Urothelium cell line (cell line): ENCODE measurements at regions not wholly inside any gene's neighbourhood (a gene's known extent, or its start where the extent isn't known, plus 50 kb on each side); places are given as distances from the start of the nearest gene placed in this dataset.

Experiments used
- DNase-seq: peaks from one replicate; pipeline ENCODE4 v3.0.0; 2011; ENCODE audit warnings: low spot score, mixed read lengths
- FAIRE-seq: peaks from 2 replicates; lab custom pipeline; 2011; peaks lifted over from hg19 to GRCh38; lab: Jason Lieb, UNC

DNA sequence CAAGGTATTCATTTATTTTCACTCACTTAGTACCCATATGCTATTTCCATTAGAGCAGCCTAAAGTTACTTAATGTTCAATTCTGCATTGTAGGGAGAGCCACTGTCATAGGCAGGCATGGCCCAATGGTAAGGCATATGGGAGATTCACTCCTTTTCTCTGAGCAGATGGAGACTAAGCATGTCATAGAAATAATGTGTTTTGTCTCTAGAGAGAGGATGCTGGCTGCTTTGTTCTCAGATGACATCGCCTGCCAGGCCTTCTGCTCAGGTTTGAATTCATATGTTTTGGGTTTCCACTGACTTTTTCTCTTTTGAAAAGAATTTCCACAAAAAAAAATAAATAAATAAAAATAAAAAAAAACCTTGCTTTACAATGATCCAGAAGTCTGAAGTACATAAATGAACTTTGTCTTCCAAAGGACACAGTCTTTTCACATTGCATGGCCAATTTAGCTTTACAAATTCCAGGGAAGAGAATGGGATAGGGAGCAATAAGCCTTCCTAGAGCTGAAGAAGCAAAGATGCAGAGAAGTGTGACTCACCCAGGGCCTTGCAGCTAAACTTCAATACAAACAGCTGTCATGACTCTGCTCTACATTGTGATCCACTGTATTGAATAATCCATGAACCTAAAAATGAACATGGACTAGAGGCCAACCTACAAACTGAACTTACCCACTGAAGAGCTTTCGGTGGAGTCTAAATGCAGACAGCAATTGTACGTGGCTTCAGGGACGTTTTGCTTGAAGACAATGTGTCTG, 422.5 kb downstream of the CMPK2 start:
- FAIRE-seq (no peak), DNase-seq (no peak)

DNA sequence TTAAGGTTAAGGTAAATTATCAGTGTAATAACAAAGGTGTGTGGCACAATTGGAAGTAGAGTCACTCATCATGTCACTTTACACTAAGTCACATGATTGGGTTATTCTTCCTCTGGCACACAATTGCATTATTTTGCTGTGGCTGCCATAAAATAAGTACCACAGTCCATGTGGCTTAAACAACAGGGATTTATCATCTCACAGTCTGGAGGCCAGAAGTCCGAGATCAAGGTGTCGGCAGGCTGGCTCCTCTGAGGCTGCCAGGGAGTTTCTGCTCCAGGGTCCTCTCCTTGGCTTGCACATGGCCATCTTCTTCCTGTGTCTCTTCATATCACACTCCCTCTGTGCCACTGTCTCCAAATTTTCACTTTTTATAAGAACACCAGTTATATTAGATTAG, 421.2 kb downstream of the CMPK2 start:
- DNase-seq: no peak
- FAIRE-seq: no peak

DNA sequence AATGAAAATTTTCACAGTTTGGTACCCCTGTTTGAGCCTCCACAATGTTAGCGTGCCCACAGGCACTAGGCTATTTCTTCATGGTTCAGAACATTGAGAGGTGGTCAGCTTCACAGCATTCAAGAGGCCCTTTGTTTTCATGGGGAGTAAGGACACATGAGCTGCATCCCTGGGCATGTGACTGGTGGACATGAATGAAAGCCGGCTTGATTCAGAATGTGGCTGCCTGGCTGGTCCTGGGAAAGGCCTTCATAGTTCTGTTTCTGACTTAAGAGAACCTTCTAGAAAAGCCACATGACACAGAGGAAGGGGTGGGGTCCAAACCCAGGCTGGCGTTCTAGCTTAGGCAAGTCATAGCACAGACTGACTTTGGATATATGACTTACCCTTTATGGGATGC, 420.6 kb downstream of the CMPK2 start:
- FAIRE-seq (no peak), DNase-seq (no peak)

DNA sequence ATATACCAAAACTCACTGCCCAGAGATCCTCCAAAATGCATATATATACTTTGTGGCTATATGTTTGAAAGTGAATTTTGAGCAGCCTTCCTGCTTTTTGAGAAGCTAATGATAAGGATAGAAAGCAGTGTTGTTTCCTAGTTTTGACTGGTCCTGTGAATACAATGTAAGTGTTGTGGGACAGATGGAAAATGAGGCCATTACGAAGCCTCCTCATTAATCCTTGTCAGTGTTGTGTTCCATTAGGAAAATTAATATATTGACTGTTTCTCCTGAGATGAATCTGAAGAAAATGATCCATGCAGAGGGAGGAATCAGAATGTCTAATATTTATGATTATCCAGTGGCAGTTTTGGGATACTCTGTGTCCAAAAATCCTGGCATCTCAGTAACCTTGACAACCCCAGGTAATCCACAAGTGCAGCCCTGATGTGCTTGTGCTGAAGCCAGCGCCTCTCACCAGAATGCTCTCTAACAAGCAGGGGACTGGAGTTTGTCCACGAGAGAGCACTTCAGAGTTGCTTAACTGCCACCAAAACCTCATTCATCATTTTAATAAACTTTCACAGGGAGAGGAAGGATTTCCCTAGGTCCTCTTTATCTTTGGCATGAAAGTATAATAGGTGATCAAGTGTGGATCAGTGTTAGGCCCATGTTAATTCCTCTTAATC, 418.6 kb downstream of the CMPK2 start:
- FAIRE-seq: no peak
- DNase-seq: no peak

DNA sequence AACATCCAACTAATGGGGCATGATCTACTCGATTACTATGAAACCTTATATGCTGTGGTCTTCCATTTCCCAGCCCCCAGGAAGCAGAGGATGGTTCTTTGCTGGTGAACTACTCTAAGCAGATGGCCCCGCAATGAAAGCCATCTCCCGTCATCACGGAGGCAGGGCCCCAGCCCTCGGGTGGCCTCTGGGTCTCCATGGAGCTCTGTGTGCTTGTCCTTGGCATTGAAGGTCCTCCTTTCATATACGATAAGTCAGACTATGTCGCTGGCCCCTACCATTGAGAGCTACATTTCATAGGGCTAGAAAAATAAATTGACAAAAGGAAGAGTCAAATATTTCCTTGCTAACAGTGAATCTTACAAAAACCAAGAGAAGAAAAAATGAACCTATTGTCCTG, 416.8 kb downstream of the CMPK2 start:
- no peak for FAIRE-seq
- no peak for DNase-seq

DNA sequence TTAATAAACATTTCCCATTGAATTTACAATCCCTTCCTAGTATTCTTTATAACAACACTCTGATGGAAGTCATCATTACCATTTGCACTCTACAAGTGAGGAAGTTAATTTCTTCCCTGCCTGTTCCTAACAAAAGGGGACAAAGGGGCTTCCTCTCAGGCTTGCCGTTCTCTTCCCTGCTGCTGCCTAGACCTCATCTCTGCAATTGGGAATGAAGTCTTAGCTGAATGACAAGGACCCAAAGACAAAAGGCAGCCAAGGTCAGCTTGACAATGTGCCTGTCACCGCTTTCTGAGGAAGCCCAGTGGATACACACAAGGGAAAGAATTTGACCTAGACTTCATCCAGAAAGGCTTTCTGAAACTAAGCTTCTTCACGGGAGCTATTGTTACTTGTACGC, 416.4 kb downstream of the CMPK2 start:
- FAIRE-seq: no peak
- DNase-seq: no peak

DNA sequence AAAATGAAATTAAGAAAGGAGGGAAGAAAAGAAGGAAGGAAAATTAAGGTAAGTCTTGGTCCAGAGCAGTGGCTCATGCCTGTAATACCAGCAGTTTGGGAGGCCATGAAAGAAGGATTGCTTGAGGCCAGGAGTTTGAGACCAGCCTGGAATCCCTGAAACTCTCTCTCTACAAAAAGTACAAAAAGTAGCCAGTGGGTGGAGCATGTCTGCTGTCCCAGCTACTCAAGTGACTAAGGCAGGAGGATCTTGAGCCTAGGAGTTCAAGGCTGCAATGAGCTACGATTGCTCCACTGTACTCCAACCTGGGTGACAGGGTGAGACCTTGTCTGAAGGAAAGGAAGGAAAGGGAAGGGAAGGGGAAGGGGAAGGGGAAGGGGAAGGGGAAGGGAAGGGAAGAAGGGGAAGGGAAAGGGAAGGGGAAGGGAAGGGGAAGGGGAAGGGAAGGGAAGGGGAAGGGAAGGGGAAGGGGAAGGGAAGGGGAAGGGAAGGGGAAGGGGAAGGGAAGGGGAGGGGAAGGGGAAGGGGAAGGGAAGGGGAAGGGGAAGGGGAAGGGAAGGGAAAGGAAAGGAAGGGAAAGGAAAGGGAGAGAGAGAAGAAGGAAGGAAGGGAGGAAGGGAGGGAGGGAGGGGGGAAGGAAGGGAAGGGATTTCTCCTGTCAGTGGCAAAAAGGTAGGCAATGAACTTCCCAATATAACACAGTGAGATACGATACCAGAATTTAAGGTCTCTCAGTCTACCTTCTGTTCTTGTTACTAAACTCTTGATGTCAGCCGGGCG, 412.8 kb downstream of the CMPK2 start:
- DNase-seq (no peak), FAIRE-seq (no peak)

DNA sequence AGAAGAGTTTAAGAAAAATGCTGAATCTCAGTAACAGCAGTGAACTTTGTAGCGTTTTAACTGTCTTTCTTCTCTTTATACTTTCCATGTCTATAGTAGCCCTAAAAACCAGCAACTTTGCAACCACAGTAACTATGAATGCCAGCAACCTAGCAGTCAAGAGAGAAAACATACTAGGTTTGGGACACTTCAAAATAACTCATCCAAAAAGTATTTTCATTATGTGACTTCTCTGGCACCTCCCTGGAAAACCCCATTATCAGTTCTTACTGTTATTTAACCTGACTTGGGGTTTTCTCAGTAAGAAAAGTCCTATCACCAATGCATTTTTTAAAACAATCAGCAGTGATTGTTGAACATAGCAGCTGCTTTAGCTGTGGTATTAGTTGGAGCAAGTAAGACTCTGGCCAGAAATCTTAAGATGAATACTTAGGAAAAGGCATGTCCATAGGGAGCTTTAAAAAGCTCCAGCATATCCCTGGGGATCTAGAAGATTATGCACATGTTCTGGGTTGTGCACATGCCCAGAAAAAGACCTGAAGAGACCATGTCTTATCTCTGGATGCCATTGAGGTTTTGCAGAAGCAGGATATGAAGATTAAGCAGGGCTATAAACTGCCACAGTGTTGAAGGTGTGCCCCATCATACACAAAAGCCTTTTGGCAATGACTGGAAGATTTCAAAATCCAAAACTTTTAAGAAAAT, 411.3 kb downstream of the CMPK2 start:
- FAIRE-seq: no peak
- DNase-seq: no peak

DNA sequence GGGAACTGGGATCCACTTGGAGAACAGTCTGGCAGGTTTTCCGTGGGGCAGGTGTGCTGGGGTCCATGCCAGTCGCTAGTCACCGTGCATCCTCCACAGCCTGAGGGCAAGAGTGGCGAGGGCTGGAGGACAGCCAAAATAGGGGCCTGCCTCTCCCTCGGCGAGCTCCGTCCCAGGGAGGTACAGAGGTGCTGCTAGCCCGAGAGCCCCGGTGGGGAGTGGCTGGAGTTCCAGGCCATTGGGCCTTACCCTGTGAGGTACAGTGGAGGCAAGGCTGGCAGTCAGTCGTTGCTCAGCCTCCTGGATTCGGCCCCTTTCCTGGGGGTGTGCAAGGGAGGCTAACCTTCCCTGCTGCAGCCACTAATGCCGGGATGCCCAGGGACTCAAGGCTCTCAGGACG, 406.6 kb downstream of the CMPK2 start:
- FAIRE-seq (no peak), DNase-seq (no peak)

DNA sequence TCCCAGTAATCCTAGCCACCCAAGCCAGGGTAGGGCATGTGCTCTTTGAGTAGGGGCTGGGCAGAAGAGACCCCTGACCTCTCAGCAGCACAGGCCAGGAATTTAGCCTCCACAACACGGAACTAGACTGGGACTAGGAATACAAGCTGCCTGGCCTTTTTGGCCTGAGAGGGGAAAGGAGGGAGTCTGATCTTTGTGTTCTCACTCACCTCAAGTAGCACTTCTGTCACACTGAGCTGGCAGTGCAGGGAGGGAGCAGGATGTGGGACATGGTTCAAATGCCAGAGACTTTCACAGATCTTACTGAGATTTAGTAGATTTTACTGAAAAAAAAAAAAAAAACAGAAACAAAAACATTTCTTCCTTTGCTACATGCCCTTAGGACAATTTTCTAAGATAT, 395.2 kb downstream of the CMPK2 start:
- DNase-seq: no peak
- no peak for FAIRE-seq

DNA sequence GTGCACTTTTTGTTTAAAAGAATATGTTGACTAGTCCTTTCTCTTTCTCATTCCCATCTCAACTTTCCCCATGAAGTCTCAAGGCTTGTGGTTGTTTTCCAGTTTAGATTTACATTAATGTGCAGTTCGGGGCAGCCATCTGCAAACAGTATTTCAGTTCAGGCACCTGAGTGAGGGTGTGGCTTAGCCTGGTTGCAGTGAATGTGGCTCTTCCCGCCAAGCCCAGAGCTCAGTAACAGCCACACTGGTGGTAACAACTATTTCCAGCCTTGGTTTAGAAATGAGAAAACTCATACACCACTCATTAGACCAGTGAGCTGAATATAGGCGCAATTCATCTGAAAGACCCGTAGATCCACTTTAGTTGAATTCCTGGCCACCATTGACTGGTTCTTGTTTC, 394.3 kb downstream of the CMPK2 start:
- FAIRE-seq: no peak
- DNase-seq: no peak

DNA sequence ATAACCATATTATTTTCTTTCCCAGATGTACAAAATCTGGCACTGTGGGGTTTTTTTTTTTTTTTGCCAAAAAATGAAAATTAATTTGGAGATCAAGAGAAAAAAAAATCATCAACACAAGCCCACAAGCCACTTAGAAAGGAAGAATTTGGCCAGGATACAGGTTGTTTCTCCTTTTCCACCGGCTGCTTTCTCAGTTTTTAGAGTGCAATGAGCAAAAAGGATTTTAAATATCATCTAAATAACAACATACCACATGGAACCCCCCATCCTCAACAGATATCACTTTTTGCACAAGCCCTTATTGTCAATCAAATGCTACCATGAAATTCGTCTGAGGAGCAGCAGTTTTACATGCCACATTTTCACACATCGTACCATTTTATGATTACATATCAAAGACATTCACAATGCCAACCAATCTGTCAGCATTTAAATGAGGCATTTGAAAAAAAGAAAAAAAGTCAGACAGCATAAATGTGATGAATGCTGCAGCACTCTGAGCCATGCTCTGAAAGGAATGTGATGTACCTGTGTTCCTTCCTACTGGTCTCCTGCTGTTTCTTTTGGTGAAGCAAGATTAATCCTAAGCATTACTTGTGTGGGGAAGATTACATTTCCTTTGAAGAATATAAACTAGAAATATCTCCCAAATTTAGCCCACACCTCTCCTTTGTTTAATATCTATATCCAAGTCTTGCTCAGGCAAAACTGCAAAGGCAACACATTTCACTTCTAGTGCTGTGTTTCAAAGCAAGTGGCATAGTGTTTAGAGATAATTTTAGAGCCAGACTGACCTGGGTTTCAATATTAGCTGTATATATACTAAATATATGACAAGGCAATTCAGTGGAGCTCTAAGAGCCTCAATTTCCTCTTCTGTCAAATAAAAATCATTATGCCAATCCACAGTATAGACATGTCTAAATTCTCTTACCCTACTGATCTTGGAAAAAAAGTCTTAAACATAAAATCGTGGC, 391.3 kb downstream of the CMPK2 start:
- no peak for FAIRE-seq
- DNase-seq: no peak

DNA sequence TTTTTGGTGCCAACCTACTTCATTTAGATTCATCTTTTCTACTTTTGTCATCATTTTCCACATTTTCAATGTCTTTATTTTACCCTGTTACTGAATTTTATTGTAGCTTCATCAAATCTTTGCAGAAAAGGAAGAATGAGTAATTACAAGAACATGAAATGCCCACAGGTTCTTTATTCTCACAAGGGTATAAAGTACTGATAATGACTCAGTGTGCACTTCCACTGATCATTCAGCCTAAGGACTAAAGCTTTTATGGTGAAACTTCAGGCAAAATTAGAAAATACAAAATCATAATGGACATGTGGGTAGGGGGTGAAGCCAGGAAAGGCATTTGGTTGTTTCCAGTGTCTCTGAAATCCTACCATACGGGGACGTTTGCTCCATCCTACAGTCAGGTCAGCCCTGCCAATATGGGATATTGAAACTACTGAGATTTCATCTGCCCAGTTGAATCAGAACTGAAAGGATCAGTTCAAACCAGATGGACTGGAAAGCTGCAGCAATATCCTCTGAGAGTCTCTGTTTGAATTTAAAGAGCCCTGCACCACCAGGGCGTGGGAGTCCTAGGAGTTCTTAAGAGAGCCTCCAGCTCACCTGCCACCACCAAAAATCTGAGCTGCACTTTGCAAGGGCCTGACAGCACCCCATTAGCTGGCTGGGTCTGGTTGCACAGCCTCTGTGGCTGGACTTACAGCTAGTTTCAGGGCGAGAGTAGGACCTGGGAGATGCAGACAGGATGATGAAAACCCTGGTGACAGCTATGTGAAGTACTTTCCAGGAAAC, 390.4 kb downstream of the CMPK2 start:
- FAIRE-seq: no peak
- DNase-seq: no peak

DNA sequence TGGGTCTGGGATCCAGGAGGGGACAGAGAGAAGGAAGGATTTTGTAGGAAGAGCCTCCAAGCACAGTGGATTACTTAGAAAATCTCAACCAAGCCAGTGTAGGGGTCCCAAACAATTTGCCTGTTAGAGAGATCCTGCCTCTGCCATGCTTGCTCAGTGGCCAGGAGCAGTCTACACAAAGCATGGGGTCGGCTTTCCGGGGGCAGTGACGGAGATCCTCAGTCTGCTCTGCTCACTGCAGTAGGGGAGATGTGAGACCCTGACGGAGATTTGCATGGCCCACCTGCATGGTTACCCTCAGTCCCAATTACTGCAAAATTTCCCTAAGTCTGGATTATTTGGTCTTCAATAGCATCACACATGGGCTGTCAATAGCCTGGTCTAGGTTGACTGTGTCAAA, 385.2 kb downstream of the CMPK2 start:
- FAIRE-seq (no peak), DNase-seq (no peak)

DNA sequence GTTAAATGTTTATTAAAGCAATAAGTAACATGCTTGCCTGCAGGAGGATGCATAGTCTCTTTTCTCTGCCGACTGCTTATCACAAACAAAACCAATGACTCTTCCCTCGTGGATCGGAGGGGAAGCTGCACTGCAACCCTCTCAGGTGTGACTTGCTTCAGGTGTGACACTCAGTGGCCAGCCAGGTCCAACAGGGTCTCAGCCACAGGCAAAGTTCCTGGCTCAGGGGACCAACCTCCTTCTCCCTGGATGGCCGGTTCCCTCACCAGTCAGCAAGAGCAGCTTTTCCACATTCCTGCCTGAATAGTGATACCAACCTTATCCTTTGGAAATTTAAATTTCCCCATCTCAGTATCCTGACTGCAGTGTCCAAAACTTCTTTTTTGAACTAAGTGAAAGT, 383.5 kb downstream of the CMPK2 start:
- no peak for DNase-seq
- no peak for FAIRE-seq

DNA sequence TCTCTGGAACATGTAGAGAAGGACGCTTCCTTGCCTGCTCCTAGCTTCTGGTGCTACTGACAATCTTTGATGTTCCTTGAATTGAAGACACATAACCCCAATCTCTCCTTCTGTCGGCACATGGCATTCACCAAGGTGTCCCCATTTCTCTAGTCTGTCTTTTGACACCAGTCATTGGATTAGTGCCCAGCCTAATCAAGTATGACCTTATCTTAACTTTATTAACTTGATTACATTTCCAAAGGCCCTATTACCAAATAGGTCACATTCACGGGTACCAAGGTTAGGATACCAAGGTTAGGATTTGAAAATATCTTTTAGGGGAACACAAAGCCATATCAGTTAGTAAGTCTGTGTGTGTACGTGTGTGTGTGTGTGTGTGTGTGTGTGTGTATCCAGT, 377.9 kb downstream of the CMPK2 start:
- DNase-seq: no peak
- no peak for FAIRE-seq

DNA sequence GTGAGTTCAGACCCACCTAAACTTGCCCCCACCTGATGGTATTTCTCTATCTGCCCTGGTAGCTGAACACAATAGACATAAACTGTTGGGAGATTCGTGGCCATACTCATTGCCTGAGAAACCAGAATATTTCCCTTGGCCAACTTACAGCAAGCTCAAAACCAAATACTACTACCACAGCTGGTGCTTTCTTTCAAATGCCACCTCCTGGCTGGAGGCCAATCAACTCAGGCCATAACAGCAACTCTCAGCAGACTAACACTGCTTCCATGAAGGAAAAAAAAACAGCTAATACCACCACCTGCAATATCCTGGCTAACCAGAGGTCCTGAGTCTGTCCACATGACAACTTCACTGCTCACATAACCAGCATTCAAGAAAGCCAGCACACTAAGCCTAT, 373.1 kb downstream of the CMPK2 start:
- FAIRE-seq (no peak), DNase-seq (no peak)

DNA sequence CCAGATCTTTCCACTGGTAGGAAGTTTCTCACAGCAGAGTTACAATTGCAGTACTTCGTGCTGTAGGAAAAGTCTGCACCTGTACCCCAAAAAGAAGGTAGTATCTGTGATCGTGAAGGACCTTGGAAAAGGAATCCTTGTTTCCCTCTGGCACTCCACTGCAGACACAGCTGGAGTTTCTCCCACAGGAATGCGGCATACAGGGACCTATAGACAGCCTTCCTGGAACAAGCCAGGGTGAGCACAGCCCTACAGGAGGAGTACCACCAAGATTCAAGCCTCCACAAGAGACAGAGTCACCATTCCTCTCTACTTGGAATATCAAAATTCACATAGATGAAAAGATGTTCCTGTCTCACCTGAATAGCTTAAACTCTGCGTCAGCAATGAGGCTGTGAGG, 372.4 kb downstream of the CMPK2 start:
- no peak for FAIRE-seq
- no peak for DNase-seq

DNA sequence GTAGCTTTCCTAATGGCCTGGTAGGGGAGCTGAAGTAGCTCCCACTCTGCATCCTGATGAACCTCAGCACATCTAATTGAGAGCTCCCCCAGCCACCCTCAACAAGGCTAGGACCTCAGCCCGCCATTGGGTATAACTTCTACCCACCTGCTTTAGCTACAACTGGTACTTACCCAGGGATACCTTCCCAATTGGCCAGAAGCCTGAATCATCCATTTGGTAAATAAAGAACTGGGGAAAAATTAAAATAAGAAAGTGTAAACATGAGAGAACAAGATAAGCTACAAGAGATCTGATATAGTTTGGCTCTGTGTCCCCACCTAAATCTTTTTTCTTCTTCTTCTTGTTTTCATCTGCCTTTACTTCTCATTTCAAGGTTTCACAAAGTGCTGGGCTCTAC, 372.0 kb downstream of the CMPK2 start:
- FAIRE-seq (no peak), DNase-seq (no peak)
